GM19397 (cell line): ENCODE measurements at regions not wholly inside any gene's neighbourhood (a gene's known extent, or its start where the extent isn't known, plus 50 kb on each side); places are given as distances from the start of the nearest gene placed in this dataset.
"Not testable (repeated sequence)": the region's sequence is repeated elsewhere in the genome, so short reads cannot be mapped to it uniquely, and the experiment has no call there.

ENCODE experiments used
- ATAC-seq: cut with Tn5 transposase; IDR thresholded peaks from one replicate; pipeline ENCODE4 v1.9.1; 2021; ENCODE audit warnings: mild to moderate bottlenecking, moderate library complexity; ENCODE audit not compliant: unreplicated experiment

- ATAC-seq = not testable (repeated sequence)
These were observed 65.9 kb upstream of the TNK2 start for GRCh38 chr3:195974281-195974680.

DNA sequence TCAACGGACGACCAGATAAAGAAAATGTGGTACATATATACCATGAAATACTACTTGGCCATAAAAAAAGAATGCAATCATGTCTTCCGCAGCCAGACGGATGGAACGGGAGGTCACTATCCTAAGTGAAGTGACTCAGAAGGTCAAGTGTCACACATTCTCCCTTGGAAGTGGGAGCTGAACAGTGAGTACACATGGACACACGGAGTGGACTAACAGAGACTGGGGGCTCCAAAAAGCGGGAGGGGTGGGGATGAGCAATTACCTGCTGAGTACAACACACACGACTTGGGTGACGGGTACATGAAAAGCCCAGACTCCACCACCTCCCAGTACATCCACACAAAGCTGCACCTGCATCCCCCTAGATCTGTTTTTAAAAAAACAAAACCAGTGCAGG, 62.5 kb upstream of the TNK2 start:
- not testable (repeated sequence) for ATAC-seq

DNA sequence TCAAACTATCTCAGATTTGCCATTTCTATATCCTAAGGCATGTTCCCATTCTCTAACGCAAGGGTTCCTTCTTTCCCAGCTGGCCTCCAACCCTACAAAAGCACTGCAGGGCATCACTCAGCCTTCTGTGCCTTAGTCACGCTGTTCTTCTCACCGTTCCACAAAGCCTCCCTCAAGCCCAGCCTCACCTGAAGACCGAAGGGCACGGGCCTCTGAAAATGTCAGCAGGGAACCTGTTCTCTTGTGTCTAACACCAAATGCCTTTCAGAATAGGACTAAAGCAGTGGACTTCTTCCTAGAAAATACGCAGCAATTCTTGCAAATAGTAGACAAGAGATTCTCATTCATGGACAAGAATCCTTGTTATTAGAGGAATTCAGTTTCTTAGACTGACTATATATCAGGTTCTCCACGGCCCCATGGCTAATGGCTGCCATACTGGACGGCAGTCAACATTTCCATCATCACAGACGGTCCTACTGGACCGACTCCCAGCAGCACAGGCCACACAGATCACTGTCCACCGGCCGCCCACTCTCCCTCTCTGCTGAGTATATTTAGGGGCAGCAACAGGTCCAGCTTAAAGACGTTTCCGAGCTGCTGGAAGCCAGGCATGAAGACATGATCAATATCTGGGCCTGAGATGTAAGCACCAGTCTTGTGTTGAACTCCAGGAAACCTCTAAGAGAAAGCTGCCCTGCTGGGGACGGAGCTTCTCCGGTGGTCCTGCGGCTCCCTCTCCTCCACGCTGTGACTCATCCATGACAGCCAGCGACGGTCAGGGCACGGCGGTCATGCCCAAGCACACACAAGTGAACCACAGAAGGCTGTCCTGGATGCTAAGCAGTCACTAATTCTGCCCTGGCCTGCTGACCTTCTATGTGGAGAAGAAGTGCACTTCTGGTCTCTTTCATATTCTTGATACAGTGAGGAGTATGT, 61.8 kb upstream of the TNK2 start:
- not testable (repeated sequence) for ATAC-seq

GRCh38 chr3:195969341-195969740, 61.0 kb upstream of the TNK2 start:
- not testable (repeated sequence) for ATAC-seq

GRCh38 chr3:195968104-195968503, 59.8 kb upstream of the TNK2 start:
- ATAC-seq = not testable (repeated sequence)

- not testable (repeated sequence) for ATAC-seq
These were observed 59.0 kb upstream of the TNK2 start for GRCh38 chr3:195967387-195967720.

- ATAC-seq = not testable (repeated sequence)
These were observed 58.4 kb upstream of the TNK2 start for GRCh38 chr3:195966563-195967386.

- ATAC-seq = not testable (repeated sequence)
These were observed 56.9 kb upstream of the TNK2 start for GRCh38 chr3:195965217-195965616.

- ATAC-seq = not testable (repeated sequence)
These were observed 56.2 kb upstream of the TNK2 start for GRCh38 chr3:195964318-195965107.

- not testable (repeated sequence) for ATAC-seq
These were observed 53.9 kb upstream of the TNK2 start for GRCh38 chr3:195962222-195962621.

DNA sequence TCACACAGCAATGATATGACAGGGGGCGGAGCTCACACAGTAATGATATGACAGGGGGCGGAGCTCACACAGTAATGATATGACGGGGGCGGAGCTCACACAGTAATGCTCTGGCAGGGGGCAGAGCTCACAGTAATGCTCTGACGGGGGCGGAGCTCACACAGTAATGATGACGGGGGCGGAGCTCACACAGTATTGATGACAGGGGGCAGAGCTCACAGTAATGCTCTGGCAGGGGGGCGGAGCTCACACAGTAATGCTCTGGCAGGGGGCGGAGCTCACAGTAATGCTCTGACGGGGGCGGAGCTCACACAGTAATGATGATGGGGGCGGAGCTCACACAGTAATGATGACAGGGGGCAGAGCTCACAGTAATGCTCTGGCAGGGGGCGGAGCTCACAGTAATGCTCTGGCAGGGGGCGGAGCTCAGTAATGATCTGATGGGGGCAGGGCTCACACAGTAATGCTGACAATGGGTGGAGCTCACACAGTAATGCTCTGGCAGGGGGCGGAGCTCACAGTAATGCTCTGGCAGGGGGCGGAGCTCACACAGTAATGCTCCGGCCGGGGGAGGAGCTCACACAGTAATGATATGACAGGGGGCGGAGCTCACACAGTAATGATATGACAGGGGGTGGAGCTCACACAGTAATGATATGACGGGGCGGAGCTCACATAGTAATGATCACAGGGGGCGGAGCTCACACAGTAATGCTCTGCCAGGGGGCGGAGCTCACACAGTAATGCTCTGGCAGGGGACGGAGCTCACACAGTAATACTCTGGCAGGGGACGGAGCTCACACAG, 52.8 kb upstream of the TNK2 start:
- not testable (repeated sequence) for ATAC-seq

DNA sequence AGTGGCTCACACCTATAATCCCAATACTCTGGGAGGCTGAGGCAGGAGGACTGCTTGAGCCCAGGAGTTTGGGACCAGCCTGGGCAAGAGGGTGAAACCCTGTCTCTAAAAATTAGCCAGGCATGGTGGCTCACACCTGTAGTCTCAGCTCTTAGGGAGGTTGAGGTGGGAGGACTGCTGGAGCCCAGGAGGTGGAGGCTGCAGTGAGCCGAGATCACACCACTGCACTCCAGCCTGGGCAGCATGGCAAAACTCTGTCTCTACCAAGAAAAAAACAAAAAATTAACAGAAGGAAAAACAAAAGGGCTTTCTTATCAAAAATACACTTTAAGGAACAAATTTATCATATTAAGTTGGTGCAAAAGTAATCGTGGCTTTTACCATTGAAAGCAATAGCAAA, 51.8 kb upstream of the TNK2 start:
- not testable (repeated sequence) for ATAC-seq

GRCh38 chr3:195959367-195960157, 51.2 kb upstream of the TNK2 start:
- ATAC-seq = not testable (repeated sequence)

- ATAC-seq = not testable (repeated sequence)
These were observed 50.4 kb upstream of the TNK2 start for GRCh38 chr3:195958736-195959135.
